D721Med (cell line): ENCODE measurements at regions not wholly inside any gene's neighbourhood (a gene's known extent, or its start where the extent isn't known, plus 50 kb on each side); places are given as distances from the start of the nearest gene placed in this dataset.

Experiments used
- DNase-seq: peaks from one replicate; pipeline ENCODE4 v3.0.0; 2011; ENCODE audit warnings: low spot score; ENCODE audit not compliant: insufficient read length
- FAIRE-seq: peaks from 2 replicates; lab custom pipeline; 2011; peaks lifted over from hg19 to GRCh38; lab: Jason Lieb, UNC
- CTCF ChIP-seq: IDR thresholded peaks from 2 replicates; pipeline ENCODE4 v1.5.1; 2012; ENCODE audit warnings: mild to moderate bottlenecking, control low read depth; ENCODE audit not compliant: insufficient read depth; ENCODE audit errors: missing control alignments

DNA sequence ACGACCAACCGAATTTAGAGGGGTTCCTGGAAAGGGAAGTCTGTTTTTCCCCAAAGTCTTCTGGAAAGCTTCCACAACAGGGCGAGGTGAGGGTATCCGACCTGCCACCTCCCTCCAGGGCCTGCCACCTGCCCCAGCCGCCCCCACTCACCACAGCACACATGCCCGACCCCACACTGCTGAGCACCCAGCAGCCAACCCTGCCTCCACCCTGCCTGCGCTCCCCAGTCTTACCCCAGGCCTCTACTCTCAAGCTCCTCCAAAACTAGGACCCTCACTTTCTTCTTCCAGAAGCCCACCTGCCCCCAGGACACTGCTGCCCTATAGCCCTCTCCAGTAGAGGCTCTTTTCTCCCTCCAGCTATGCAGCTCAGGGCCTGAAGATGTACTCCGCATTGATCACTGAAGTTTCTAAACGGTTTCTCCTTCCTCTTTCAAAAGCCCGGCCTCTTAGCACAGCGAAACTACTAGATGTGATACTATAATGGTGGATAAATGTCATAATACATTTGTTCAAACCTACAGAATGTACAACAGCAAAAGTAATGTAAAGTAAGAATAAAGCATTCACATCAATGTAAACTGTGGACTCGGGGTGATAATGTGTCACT lies 128.8 kb upstream of the SLC1A4 start:
- DNase-seq (no peak), FAIRE-seq (no peak)
- TF ChIP-seq CTCF = no peak

GRCh38 chr2:64860936-64861335 lies 128.3 kb upstream of the SLC1A4 start:
- FAIRE-seq = no peak

DNA sequence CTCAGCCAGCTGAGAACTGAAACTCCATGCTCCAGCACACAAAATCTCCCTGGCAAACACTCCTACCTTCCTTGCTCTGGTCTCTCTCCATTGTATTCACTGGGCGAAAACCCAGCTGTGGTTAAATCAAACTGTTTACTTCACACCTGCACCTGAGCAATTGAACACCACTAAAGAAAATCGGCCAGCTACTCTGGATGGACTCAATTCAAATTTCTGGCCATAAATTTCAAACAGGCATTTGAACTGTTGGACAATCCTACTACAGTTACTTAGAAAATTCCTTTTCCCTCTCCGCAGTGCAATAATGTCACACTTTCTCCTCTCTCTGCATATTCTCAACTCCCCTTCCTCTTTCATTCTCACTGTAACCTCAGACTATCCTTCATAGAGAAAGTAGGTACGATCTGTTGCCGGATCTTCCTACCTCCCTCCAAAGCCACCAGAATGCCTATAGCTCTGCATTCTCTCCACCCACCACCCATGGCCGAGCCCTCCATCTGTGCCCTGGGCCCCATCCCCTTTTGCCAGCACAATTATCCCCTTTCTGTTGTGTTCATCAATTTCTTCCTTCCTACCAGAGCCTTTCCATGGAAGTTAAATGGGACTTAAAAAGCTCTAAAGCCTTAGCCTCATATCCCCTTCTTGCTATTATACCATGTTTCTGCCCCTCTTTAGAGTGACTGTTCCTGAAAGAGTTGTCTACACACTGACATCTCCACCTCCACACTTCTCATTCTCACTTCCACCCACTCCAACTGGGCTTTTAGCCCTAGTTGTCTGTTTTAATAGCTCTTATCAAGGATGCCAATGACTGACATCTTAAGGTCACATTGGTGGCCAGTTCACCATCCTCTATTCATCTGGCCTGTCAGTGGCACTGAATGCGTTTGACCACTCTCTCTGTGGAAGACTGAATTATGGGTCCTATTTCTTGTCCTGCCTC lies 127.5 kb upstream of the SLC1A4 start:
- no peak for TF ChIP-seq CTCF
- DNase-seq (no peak), FAIRE-seq (no peak)

More at GRCh38 chr2:64860936-64861335, 128.3 kb upstream of the SLC1A4 start:
- no peak for TF ChIP-seq CTCF
- DNase-seq = no peak

- FAIRE-seq = no peak
- no peak for TF ChIP-seq CTCF
- no peak for DNase-seq
These were observed 126.6 kb upstream of the SLC1A4 start for GRCh38 chr2:64862623-64863022.

GRCh38 chr2:64863097-64863820 lies 125.9 kb upstream of the SLC1A4 start:
- DNase-seq (no peak), FAIRE-seq (no peak)
- no peak for TF ChIP-seq CTCF

GRCh38 chr2:64865073-64865830 lies 123.9 kb upstream of the SLC1A4 start:
- TF ChIP-seq CTCF = peak; percentile 49
- DNase-seq = peak; percentile 87

More at GRCh38 chr2:64865073-64865830, 123.9 kb upstream of the SLC1A4 start:
- no peak for FAIRE-seq
